ENCODE measurements at regions not wholly inside any gene's neighbourhood (a gene's known extent, or its start where the extent isn't known, plus 50 kb on each side); places are given as distances from the start of the nearest gene placed in this dataset.
"Not testable (repeated sequence)": the region's sequence is repeated elsewhere in the genome, so short reads cannot be mapped to it uniquely, and the experiment has no call there.

- H4K5ac ChIP-seq (ENCODE audit: insufficient read length, low read depth, low read length); H3K27me3 ChIP-seq (replicated peaks in 1 of 4; ENCODE audit: control insufficient read depth in 3 of 4, extremely low read depth in 1 of 4, insufficient read depth in 3 of 4, low read length in 3 of 4); DNase-seq (ENCODE audit: low read depth in 1 of 2, low spot score in 2 of 2); H3K36me3 ChIP-seq (ENCODE audit: control insufficient read depth in 2 of 4, insufficient read depth in 4 of 4, low read length in 3 of 4); H2BK12ac ChIP-seq (ENCODE audit: low read depth, low read length); H3K4me2 ChIP-seq (ENCODE audit: insufficient read depth in 1 of 2, low read depth in 2 of 2, low read length in 2 of 2); H2AK5ac ChIP-seq (ENCODE audit: low read depth, low read length); H3K79me1 ChIP-seq (ENCODE audit: low read depth, low read length); H4K91ac ChIP-seq (replicated peaks; ENCODE audit: insufficient read length, low read length); H3K23me2 ChIP-seq (ENCODE audit: low read depth, low read length); H3K9ac ChIP-seq (replicated peaks in 1 of 4; ENCODE audit: extremely low read depth in 1 of 4, low read depth in 3 of 4, low read length in 3 of 4); H2BK5ac ChIP-seq (ENCODE audit: low read depth, low read length); H3K4me3 ChIP-seq (ENCODE audit: extremely low read depth in 1 of 4, insufficient read depth in 2 of 4, low read depth in 3 of 4, low read length in 4 of 4); H2AFZ ChIP-seq (ENCODE audit: low read length); H3K14ac ChIP-seq (ENCODE audit: insufficient read length); H2BK15ac ChIP-seq (ENCODE audit: low read length); H3K4ac ChIP-seq (replicated peaks; ENCODE audit: insufficient read length, low read depth, low read length); H3K79me2 ChIP-seq (ENCODE audit: control insufficient read depth in 1 of 2, insufficient read depth in 2 of 2, low read length in 2 of 2); H3K18ac ChIP-seq (ENCODE audit: extremely low read depth, low read length); H2BK120ac ChIP-seq (replicated peaks; ENCODE audit: low read depth, low read length); H3K56ac ChIP-seq (replicated peaks; ENCODE audit: insufficient read length, low read depth, low read length); FAIRE-seq; POLR2A ChIA-PET (ENCODE audit: partially characterized antibody); H3K27ac ChIP-seq (ENCODE audit: low read depth, low read length); H3K9me3 ChIP-seq (ENCODE audit: insufficient read depth in 2 of 2, low read depth in 1 of 2, low read length in 1 of 2); H4K8ac ChIP-seq (ENCODE audit: extremely low read depth, insufficient read depth, low read length); H2BK20ac ChIP-seq (ENCODE audit: low read length); CTCF ChIA-PET (ENCODE audit: partially characterized antibody); H3K23ac ChIP-seq (ENCODE audit: insufficient read length); H4K20me1 ChIP-seq (replicated peaks in 1 of 2; ENCODE audit: control insufficient read depth in 1 of 2, insufficient read depth in 2 of 2, low read length in 2 of 2); H3K4me1 ChIP-seq (replicated peaks in 1 of 4; ENCODE audit: control insufficient read depth in 3 of 4, insufficient read depth in 4 of 4, low read length in 3 of 4): not testable (repeated sequence)
- 40% methylated on average over 1 of the region's 12 CpGs; no CpG with 5 or more reads in 1 of the 2 experiments for WGBS, 2 experiments (ENCODE audit: extremely low coverage in 1 of 2, insufficient coverage in 1 of 2, insufficient read length in 1 of 2, insufficient replicate concordance in 2 of 2, low coverage in 1 of 2, low lambda C conversion rate in 2 of 2, missing lambda C conversion rate in 1 of 2)
These were observed 61.9 kb downstream of the GOLGA8T start for GRCh38 chr15:30196769-30197168.

GRCh38 chr15:30201517-30201916 lies 66.7 kb downstream of the GOLGA8T start:
- H3K23ac ChIP-seq (ENCODE audit: insufficient read length); H4K5ac ChIP-seq (ENCODE audit: insufficient read length, low read depth, low read length); DNase-seq (ENCODE audit: low read depth in 1 of 2, low spot score in 2 of 2); H3K27me3 ChIP-seq (replicated peaks in 1 of 4; ENCODE audit: control insufficient read depth in 3 of 4, extremely low read depth in 1 of 4, insufficient read depth in 3 of 4, low read length in 3 of 4); H3K4me1 ChIP-seq (replicated peaks in 1 of 4; ENCODE audit: control insufficient read depth in 3 of 4, insufficient read depth in 4 of 4, low read length in 3 of 4); H2BK12ac ChIP-seq (ENCODE audit: low read depth, low read length); H3K79me2 ChIP-seq (ENCODE audit: control insufficient read depth in 1 of 2, insufficient read depth in 2 of 2, low read length in 2 of 2); H3K79me1 ChIP-seq (ENCODE audit: low read depth, low read length); H3K18ac ChIP-seq (ENCODE audit: extremely low read depth, low read length); H3K36me3 ChIP-seq (ENCODE audit: control insufficient read depth in 2 of 4, insufficient read depth in 4 of 4, low read length in 3 of 4); H3K4me2 ChIP-seq (ENCODE audit: insufficient read depth in 1 of 2, low read depth in 2 of 2, low read length in 2 of 2); H2BK5ac ChIP-seq (ENCODE audit: low read depth, low read length); POLR2A ChIA-PET (ENCODE audit: partially characterized antibody); CTCF ChIA-PET (ENCODE audit: partially characterized antibody); H4K20me1 ChIP-seq (replicated peaks in 1 of 2; ENCODE audit: control insufficient read depth in 1 of 2, insufficient read depth in 2 of 2, low read length in 2 of 2); H2AK5ac ChIP-seq (ENCODE audit: low read depth, low read length); H3K14ac ChIP-seq (ENCODE audit: insufficient read length); H3K4ac ChIP-seq (replicated peaks; ENCODE audit: insufficient read length, low read depth, low read length); H3K23me2 ChIP-seq (ENCODE audit: low read depth, low read length); H3K9ac ChIP-seq (replicated peaks in 1 of 4; ENCODE audit: extremely low read depth in 1 of 4, low read depth in 3 of 4, low read length in 3 of 4); H3K56ac ChIP-seq (replicated peaks; ENCODE audit: insufficient read length, low read depth, low read length); H3K4me3 ChIP-seq (ENCODE audit: extremely low read depth in 1 of 4, insufficient read depth in 2 of 4, low read depth in 3 of 4, low read length in 4 of 4); H2AFZ ChIP-seq (ENCODE audit: low read length); H3K27ac ChIP-seq (ENCODE audit: low read depth, low read length); H4K8ac ChIP-seq (ENCODE audit: extremely low read depth, insufficient read depth, low read length); H4K91ac ChIP-seq (replicated peaks; ENCODE audit: insufficient read length, low read length); H2BK15ac ChIP-seq (ENCODE audit: low read length); H3K9me3 ChIP-seq (ENCODE audit: insufficient read depth in 2 of 2, low read depth in 1 of 2, low read length in 1 of 2); FAIRE-seq; H2BK120ac ChIP-seq (replicated peaks; ENCODE audit: low read depth, low read length); H2BK20ac ChIP-seq (ENCODE audit: low read length): not testable (repeated sequence)
- WGBS, 2 experiments (ENCODE audit: extremely low coverage in 1 of 2, insufficient coverage in 1 of 2, insufficient read length in 1 of 2, insufficient replicate concordance in 2 of 2, low coverage in 1 of 2, low lambda C conversion rate in 2 of 2, missing lambda C conversion rate in 1 of 2): 70% methylated on average over 2 of the region's 4 CpGs; no CpG with 5 or more reads in 1 of the 2 experiments

Data from H1 (cell line).